IMR-90 (cell line): ENCODE measurements at regions not wholly inside any gene's neighbourhood (a gene's known extent, or its start where the extent isn't known, plus 50 kb on each side); places are given as distances from the start of the nearest gene placed in this dataset.

Experiments used
- ATAC-seq: fragments of 200-7000 bp; cut with Tn5 transposase; 2 replicates; pipeline ENCODE4 v1.9.1; 2020; ENCODE audit warnings: low read depth, mild to moderate bottlenecking, moderate library complexity
- BruUV-seq: library from RNA; stranded (reverse); fragments of 400-500 nt; replicated peaks from 2 replicates; lab custom pipeline; 2021; lab: Mats Ljungman, UMichigan
- CTCF ChIA-PET: fragments of 300-600 bp; formaldehyde crosslinking; extraction: SDS; loops from one replicate; lab custom pipeline; 2021; ENCODE audit warnings: antibody characterized with exemption; lab: Yijun Ruan, JAX
- POLR2A ChIA-PET: fragments of 300-600 bp; sonication (Branson Sonifier 250); formaldehyde crosslinking; loops from one replicate; lab custom pipeline; 2022; ENCODE audit warnings: antibody characterized with exemption; ENCODE audit not compliant: unreplicated experiment; lab: Charles Lee
- DNase-seq: peaks from one replicate; pipeline ENCODE4 v3.0.0; 2013
- H2AFZ ChIP-seq: replicated peaks from 2 replicates; pipeline ENCODE3; 2013; ENCODE audit warnings: low read length, mild to moderate bottlenecking; ENCODE audit not compliant: poor library complexity
- H2AK5ac ChIP-seq: 2 replicates; pipeline ENCODE4 v1.6.1; 2013; ENCODE audit warnings: low read depth, low read length, inconsistent platforms
- H2AK9ac ChIP-seq: replicated peaks from 2 replicates; pipeline ENCODE3; 2013; ENCODE audit warnings: mild to moderate bottlenecking, low read depth, low read length, moderate library complexity; ENCODE audit not compliant: poor library complexity
- H2BK120ac ChIP-seq: 2 replicates; pipeline ENCODE4 v1.6.1; 2013; ENCODE audit warnings: low read depth, low read length, inconsistent platforms
- H2BK15ac ChIP-seq: 3 replicates; pipeline ENCODE4 v1.6.1; 2013; ENCODE audit warnings: low read depth, low read length, inconsistent platforms
- H2BK20ac ChIP-seq: 2 replicates; pipeline ENCODE4 v1.6.1; 2013; ENCODE audit warnings: low read depth, mild to moderate bottlenecking, inconsistent platforms, low read length, moderate library complexity
- H2BK5ac ChIP-seq: 2 replicates; pipeline ENCODE4 v1.6.1; 2013; ENCODE audit warnings: mild to moderate bottlenecking, low read depth, low read length, inconsistent platforms; ENCODE audit not compliant: poor library complexity, severe bottlenecking
- H3K14ac ChIP-seq: replicated peaks from 2 replicates; pipeline ENCODE4 v1.6.1; 2013; ENCODE audit warnings: low read depth, low read length, inconsistent platforms
- H3K18ac ChIP-seq: 2 replicates; pipeline ENCODE4 v1.6.1; 2013; ENCODE audit warnings: low read depth, low read length, control low read depth
- H3K23ac ChIP-seq: 2 replicates; pipeline ENCODE4 v1.6.1; 2013; ENCODE audit warnings: low read depth, low read length, inconsistent platforms
- H3K27ac ChIP-seq: 2 replicates; pipeline ENCODE4 v1.5.1; 2013; ENCODE audit warnings: mild to moderate bottlenecking, control low read depth, low read length; ENCODE audit not compliant: insufficient read depth
- H3K27me3 ChIP-seq: 2 replicates; pipeline ENCODE4 v1.6.1; 2013; ENCODE audit warnings: low read length; ENCODE audit not compliant: control insufficient read depth, insufficient read depth
- H3K36me3 ChIP-seq: 2 replicates; pipeline ENCODE4 v1.6.1; 2013; ENCODE audit warnings: low read length, mixed read lengths; ENCODE audit not compliant: control insufficient read depth, insufficient read depth
- H3K4ac ChIP-seq: 2 replicates; pipeline ENCODE4 v1.6.1; 2013; ENCODE audit warnings: low read depth, low read length, inconsistent platforms
- H3K4me1 ChIP-seq: 2 replicates; pipeline ENCODE4 v1.6.1; 2013; ENCODE audit warnings: low read length, mixed read lengths; ENCODE audit not compliant: control insufficient read depth, insufficient read depth
- H3K4me2 ChIP-seq: 2 replicates; pipeline ENCODE4 v1.6.1; 2013; ENCODE audit warnings: low read depth, mild to moderate bottlenecking, control low read depth, low read length, moderate library complexity
- H3K4me3 ChIP-seq: 2 replicates; pipeline ENCODE4 v1.5.1; 2013; ENCODE audit warnings: low read depth, mild to moderate bottlenecking, control low read depth, low read length, moderate library complexity; ENCODE audit not compliant: insufficient read depth
- H3K56ac ChIP-seq: 2 replicates; pipeline ENCODE4 v1.6.1; 2013; ENCODE audit warnings: low read length, inconsistent platforms; ENCODE audit not compliant: insufficient read depth; ENCODE audit errors: extremely low read depth
- H3K79me1 ChIP-seq, 2 experiments: 2 replicates each; pipeline ENCODE4 v1.6.1; 2013; ENCODE audit warnings: low read length in 2 of 2, inconsistent platforms in 1 of 2, low read depth in 1 of 2
- H3K9ac ChIP-seq: 2 replicates; pipeline ENCODE4 v1.6.1; 2013; ENCODE audit warnings: low read depth, low read length, control low read depth
- H3K9me1 ChIP-seq: 2 replicates; pipeline ENCODE4 v1.6.1; 2013; ENCODE audit warnings: low read length, inconsistent platforms; ENCODE audit not compliant: insufficient read depth
- H3K9me3 ChIP-seq: 2 replicates; pipeline ENCODE4 v1.6.1; 2013; ENCODE audit warnings: low read length; ENCODE audit not compliant: control insufficient read depth, insufficient read depth
- H4K20me1 ChIP-seq: 2 replicates; pipeline ENCODE4 v1.6.1; 2013; ENCODE audit warnings: low read length, inconsistent platforms; ENCODE audit not compliant: insufficient read depth
- H4K5ac ChIP-seq: 2 replicates; pipeline ENCODE4 v1.6.1; 2013; ENCODE audit warnings: mild to moderate bottlenecking, low read depth, low read length, control low read depth
- H4K8ac ChIP-seq, 2 experiments: 2 replicates each; pipeline ENCODE4 v1.6.1; 2013; ENCODE audit warnings: low read depth in 2 of 2, low read length in 2 of 2, control low read depth in 1 of 2, inconsistent platforms in 1 of 2
- H4K91ac ChIP-seq: 2 replicates; pipeline ENCODE4 v1.6.1; 2013; ENCODE audit warnings: low read depth, low read length, inconsistent platforms; ENCODE audit not compliant: insufficient read depth
- BHLHE40 ChIP-seq: fragments of 150-350 bp; IDR thresholded peaks from 2 replicates; pipeline ENCODE4 v1.6.1; 2016; ENCODE audit warnings: mild to moderate bottlenecking, low read depth, low read length
- FOS ChIP-seq: fragments of 150-350 bp; IDR thresholded peaks from 2 replicates; pipeline ENCODE4 v1.6.1; 2016; ENCODE audit warnings: low read depth, low read length
- MAFK ChIP-seq: IDR thresholded peaks from 2 replicates; pipeline ENCODE4 v1.6.1; 2012; ENCODE audit warnings: low read depth, low read length, improper control_type of control experiment
- MAZ ChIP-seq: IDR thresholded peaks from 2 replicates; pipeline ENCODE4 v1.6.1; 2012; ENCODE audit warnings: low read depth, mild to moderate bottlenecking, low read length, improper control_type of control experiment, moderate library complexity, borderline replicate concordance
- MXI1 ChIP-seq: IDR thresholded peaks from 2 replicates; pipeline ENCODE4 v1.6.1; 2012; ENCODE audit warnings: low read depth, mild to moderate bottlenecking, low read length, moderate library complexity, borderline replicate concordance
- NFE2L2 ChIP-seq: fragments of 150-350 bp; IDR thresholded peaks from 2 replicates; pipeline ENCODE4 v1.6.1; 2016; ENCODE audit warnings: low read depth, mild to moderate bottlenecking, low read length
- POLR2A ChIP-seq: IDR thresholded peaks from 2 replicates; pipeline ENCODE4 v1.6.1; 2012; ENCODE audit warnings: mild to moderate bottlenecking, low read depth, low read length
- RAD21 ChIP-seq: IDR thresholded peaks from 2 replicates; pipeline ENCODE4 v1.6.1; 2012; ENCODE audit warnings: low read length, improper control_type of control experiment
- RCOR1 ChIP-seq: IDR thresholded peaks from 2 replicates; pipeline ENCODE4 v1.6.1; 2012; ENCODE audit warnings: mild to moderate bottlenecking, low read length, improper control_type of control experiment; ENCODE audit not compliant: insufficient replicate concordance
- RFX5 ChIP-seq: IDR thresholded peaks from 2 replicates; pipeline ENCODE4 v1.8.0; 2012; ENCODE audit warnings: low read depth, mild to moderate bottlenecking, low read length, moderate library complexity
- WGBS, 2 experiments: methylation state at CpG; one replicate each; pipeline versions ENCODE4 v1.1.5 to v1.1.7; 2013; ENCODE audit warnings: missing lambda C conversion rate in 2 of 2; ENCODE audit not compliant: insufficient read length in 1 of 2; ENCODE audit errors: extremely low coverage in 2 of 2; 5-methylcytosine and 5-hydroxymethylcytosine counted together
- dilution Hi-C: fragments of 300-500 bp; cut with HindIII; formaldehyde crosslinking; loops from one replicate; pipeline ENCODE4 v1.14.3; 2018; ENCODE audit warnings: low sequenced_read_pairs; ENCODE audit not compliant: unreplicated experiment
- in situ Hi-C: fragments of 300-500 bp; cut with MboI; formaldehyde crosslinking; loops from 3 replicates; pipeline ENCODE4 v1.14.3; 2019; ENCODE audit warnings: low sequenced_read_pairs, inconsistent platforms, mixed read lengths
- intact Hi-C: fragments of 100-400 bp; cut with micrococcal nuclease; formaldehyde crosslinking; loops from 2 replicates; pipeline ENCODE4 v1.10.0; 2022
- TF ChIP-seq, protein P1 (sequence below): fragments of 150-350 bp; IDR thresholded peaks from 2 replicates; pipeline ENCODE4 v1.6.1; 2016; ENCODE audit warnings: low read depth, mild to moderate bottlenecking, low read length, moderate library complexity, borderline replicate concordance
- TF ChIP-seq, protein P2 (sequence below): conservative IDR thresholded peaks from 2 replicates; pipeline ENCODE4 v1.5.1; 2012; ENCODE audit warnings: mild to moderate bottlenecking, low read depth, low read length, improper control_type of control experiment
- TF ChIP-seq, protein P3 (sequence below): fragments of 150-350 bp; IDR thresholded peaks from 2 replicates; pipeline ENCODE4 v1.6.1; 2017; ENCODE audit warnings: mild to moderate bottlenecking, antibody characterized with exemption, low read length, low read depth

DNA sequence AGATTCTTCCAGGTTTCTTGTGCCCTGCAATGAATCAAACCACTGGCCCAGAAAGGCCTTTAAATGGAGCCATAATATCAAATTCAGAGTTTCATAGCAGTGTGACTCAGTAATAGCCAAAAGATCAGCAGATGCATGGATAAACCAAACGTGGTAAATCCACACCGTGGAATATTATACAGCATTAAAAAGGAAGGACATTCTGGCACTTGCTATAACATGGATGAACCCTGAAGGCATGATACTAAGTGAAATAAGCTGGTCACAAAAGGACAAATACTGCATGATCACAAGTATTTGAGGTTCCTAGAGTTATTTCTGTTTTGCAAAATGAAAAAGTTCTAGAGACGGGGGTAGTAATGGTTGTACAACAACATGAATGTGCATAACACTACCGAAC, 140.1 kb downstream of the TOMM20 start:
- H3K79me1 ChIP-seq, result peaks cover 0 to 11% of the 10 kb centered on the region in 2 experiments; a peak in 1 of 4 replicates
- no peak overlapping the region for H3K14ac ChIP-seq
- H3K4ac ChIP-seq, result 0 out of 2 replicates have a peak overlapping the region, but pooled peaks have one; percentile 31
- H3K9me3 ChIP-seq, result no peaks in the 10 kb centered on the region
- H2AK9ac ChIP-seq, result no peak overlapping the region
- no peak overlapping the region; the same call in 1 of the 2 replicates for H2BK20ac ChIP-seq
- H3K56ac ChIP-seq, result no peak overlapping the region
- in situ Hi-C loops, result no loop called here
- no peak overlapping the region for H2AFZ ChIP-seq
- H3K27me3 ChIP-seq, result no peaks in the 10 kb centered on the region
- no peak overlapping the region for H3K4me3 ChIP-seq
- H4K20me1 ChIP-seq, result no peaks in the 10 kb centered on the region
- H2BK120ac ChIP-seq, result peak overlapping the region; percentile 56; the same call in 1 of the 2 replicates
- H3K23ac ChIP-seq, result no peak overlapping the region
- TF ChIP-seq POLR2A, result no peak
- no peak for TF ChIP-seq RCOR1
- no peak for TF ChIP-seq BHLHE40
- no peak for TF ChIP-seq MXI1
- TF ChIP-seq, protein P1, sequence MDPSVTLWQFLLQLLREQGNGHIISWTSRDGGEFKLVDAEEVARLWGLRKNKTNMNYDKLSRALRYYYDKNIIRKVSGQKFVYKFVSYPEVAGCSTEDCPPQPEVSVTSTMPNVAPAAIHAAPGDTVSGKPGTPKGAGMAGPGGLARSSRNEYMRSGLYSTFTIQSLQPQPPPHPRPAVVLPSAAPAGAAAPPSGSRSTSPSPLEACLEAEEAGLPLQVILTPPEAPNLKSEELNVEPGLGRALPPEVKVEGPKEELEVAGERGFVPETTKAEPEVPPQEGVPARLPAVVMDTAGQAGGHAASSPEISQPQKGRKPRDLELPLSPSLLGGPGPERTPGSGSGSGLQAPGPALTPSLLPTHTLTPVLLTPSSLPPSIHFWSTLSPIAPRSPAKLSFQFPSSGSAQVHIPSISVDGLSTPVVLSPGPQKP, result no peak
- TF ChIP-seq MAFK, result no peak
- TF ChIP-seq FOS, result no peak
- TF ChIP-seq RFX5, result no peak
- TF ChIP-seq NFE2L2, result no peak
- TF ChIP-seq, protein P2, sequence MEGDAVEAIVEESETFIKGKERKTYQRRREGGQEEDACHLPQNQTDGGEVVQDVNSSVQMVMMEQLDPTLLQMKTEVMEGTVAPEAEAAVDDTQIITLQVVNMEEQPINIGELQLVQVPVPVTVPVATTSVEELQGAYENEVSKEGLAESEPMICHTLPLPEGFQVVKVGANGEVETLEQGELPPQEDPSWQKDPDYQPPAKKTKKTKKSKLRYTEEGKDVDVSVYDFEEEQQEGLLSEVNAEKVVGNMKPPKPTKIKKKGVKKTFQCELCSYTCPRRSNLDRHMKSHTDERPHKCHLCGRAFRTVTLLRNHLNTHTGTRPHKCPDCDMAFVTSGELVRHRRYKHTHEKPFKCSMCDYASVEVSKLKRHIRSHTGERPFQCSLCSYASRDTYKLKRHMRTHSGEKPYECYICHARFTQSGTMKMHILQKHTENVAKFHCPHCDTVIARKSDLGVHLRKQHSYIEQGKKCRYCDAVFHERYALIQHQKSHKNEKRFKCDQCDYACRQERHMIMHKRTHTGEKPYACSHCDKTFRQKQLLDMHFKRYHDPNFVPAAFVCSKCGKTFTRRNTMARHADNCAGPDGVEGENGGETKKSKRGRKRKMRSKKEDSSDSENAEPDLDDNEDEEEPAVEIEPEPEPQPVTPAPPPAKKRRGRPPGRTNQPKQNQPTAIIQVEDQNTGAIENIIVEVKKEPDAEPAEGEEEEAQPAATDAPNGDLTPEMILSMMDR, result no peak
- TF ChIP-seq MAZ, result no peak
- no peak for TF ChIP-seq RAD21
- TF ChIP-seq, protein P3, sequence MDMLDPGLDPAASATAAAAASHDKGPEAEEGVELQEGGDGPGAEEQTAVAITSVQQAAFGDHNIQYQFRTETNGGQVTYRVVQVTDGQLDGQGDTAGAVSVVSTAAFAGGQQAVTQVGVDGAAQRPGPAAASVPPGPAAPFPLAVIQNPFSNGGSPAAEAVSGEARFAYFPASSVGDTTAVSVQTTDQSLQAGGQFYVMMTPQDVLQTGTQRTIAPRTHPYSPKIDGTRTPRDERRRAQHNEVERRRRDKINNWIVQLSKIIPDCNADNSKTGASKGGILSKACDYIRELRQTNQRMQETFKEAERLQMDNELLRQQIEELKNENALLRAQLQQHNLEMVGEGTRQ, result no peak
- 85% methylated on average over 2 of the region's 4 CpGs; no CpG with 5 or more reads in 1 of the 2 experiments for WGBS, 2 experiments
- no peak overlapping the region for H2AK5ac ChIP-seq
- peak overlapping the region; percentile 43 for H2BK5ac ChIP-seq
- BruUV-seq, result no TSS peak
- DNase-seq (no peak), ATAC-seq (no peak)
- H3K36me3 ChIP-seq, result no peaks in the 10 kb centered on the region
- H4K5ac ChIP-seq, result peak overlapping the region; percentile 6; the same call in 1 of the 2 replicates
- no peak overlapping the region for H3K4me2 ChIP-seq
- intact Hi-C loops, result no loop called here
- H4K8ac ChIP-seq, result no peak overlapping the region; a peak in 2 of 4 replicates
- no peak overlapping the region for H4K91ac ChIP-seq
- peaks cover 15% of the 10 kb centered on the region for H3K9me1 ChIP-seq
- ChIA-PET POLR2A (no interaction called here), CTCF (no interaction called here)
- no peak overlapping the region for H3K27ac ChIP-seq
- H3K4me1 ChIP-seq, result peaks cover 29% of the 10 kb centered on the region
- H3K9ac ChIP-seq, result no peak overlapping the region
- 0 out of 3 replicates have a peak overlapping the region, but pooled peaks have one; percentile 6 for H2BK15ac ChIP-seq
- dilution Hi-C loops, result no loop called here
- H3K18ac ChIP-seq, result peak overlapping the region; percentile 28; the same call in 1 of the 2 replicates
